Osteoblast (primary cell): ENCODE measurements at regions not wholly inside any gene's neighbourhood (a gene's known extent, or its start where the extent isn't known, plus 50 kb on each side); places are given as distances from the start of the nearest gene placed in this dataset.
A peak's percentile ranks its signal among the peaks of the same experiment; 100 is the strongest.

ENCODE experiments used
- DNase-seq: peaks from one replicate; pipeline ENCODE4 v3.0.0; 2011; ENCODE audit warnings: low spot score, mixed read lengths; ENCODE audit not compliant: insufficient read length; ENCODE audit errors: missing footprints
- H2AFZ ChIP-seq: 2 replicates; pipeline ENCODE4 v1.6.0; 2011; ENCODE audit warnings: mild to moderate bottlenecking, low read length
- H3K27ac ChIP-seq: 2 replicates; pipeline ENCODE4 v1.5.1; 2011; ENCODE audit warnings: mild to moderate bottlenecking, low read depth, low read length, moderate library complexity
- H3K27me3 ChIP-seq: 2 replicates; pipeline ENCODE4 v1.6.0; 2012; ENCODE audit warnings: mild to moderate bottlenecking, control low read depth, inconsistent platforms, low read length, moderate library complexity; ENCODE audit not compliant: insufficient read depth
- H3K36me3 ChIP-seq: 2 replicates; pipeline ENCODE4 v1.5.1; 2011; ENCODE audit warnings: mild to moderate bottlenecking, low read length, control low read depth, moderate library complexity; ENCODE audit not compliant: insufficient read depth
- H3K4me1 ChIP-seq: 2 replicates; pipeline ENCODE4 v1.5.1; 2011; ENCODE audit warnings: mild to moderate bottlenecking, low read length, control low read depth, moderate library complexity; ENCODE audit not compliant: insufficient read depth
- H3K4me2 ChIP-seq: 2 replicates; pipeline ENCODE4 v1.6.0; 2011; ENCODE audit warnings: mild to moderate bottlenecking, low read length; ENCODE audit not compliant: insufficient read depth
- H3K4me3 ChIP-seq: fragments of 200-600 bp; sonication (generic); 3 replicates; pipeline ENCODE4 v1.5.1; 2012; ENCODE audit warnings: mild to moderate bottlenecking, low read length, inconsistent platforms; ENCODE audit not compliant: insufficient read depth
- H3K79me2 ChIP-seq: 2 replicates; pipeline ENCODE4 v1.6.0; 2012; ENCODE audit warnings: mild to moderate bottlenecking, low read length, control low read depth, inconsistent platforms; ENCODE audit not compliant: insufficient read depth
- H3K9me3 ChIP-seq: 2 replicates; pipeline ENCODE4 v1.5.1; 2011; ENCODE audit warnings: low read depth, low read length, control low read depth
- H4K20me1 ChIP-seq: 2 replicates; pipeline ENCODE4 v1.6.0; 2012; ENCODE audit warnings: mild to moderate bottlenecking, low read length, control low read depth; ENCODE audit not compliant: insufficient read depth
- CTCF ChIP-seq: IDR thresholded peaks from 2 replicates; pipeline ENCODE4 v1.5.1; 2011; ENCODE audit warnings: mild to moderate bottlenecking, low read depth, low read length, moderate library complexity; ENCODE audit errors: extremely low read depth

GRCh38 chr18:23311351-23312121 is 141.6 kb upstream of the RIOK3 start:
- H3K4me1 ChIP-seq: peaks cover 37% of the 10 kb centered on the region
- H3K36me3 ChIP-seq: no peaks in the 10 kb centered on the region
- peak overlapping the region; percentile 73 for H3K4me2 ChIP-seq
- H4K20me1 ChIP-seq: no peaks in the 10 kb centered on the region
- peak overlapping the region; percentile 32 for H3K4me3 ChIP-seq
- H2AFZ ChIP-seq: peak overlapping the region; percentile 30
- TF ChIP-seq CTCF: no peak
- no peaks in the 10 kb centered on the region for H3K27me3 ChIP-seq
- H3K27ac ChIP-seq: peak overlapping the region; percentile 97
- no peaks in the 10 kb centered on the region for H3K79me2 ChIP-seq
- H3K9me3 ChIP-seq: no peaks in the 10 kb centered on the region
- peak; percentile 90 for DNase-seq

GRCh38 chr18:23313379-23313778 is 139.7 kb upstream of the RIOK3 start:
- H3K27me3 ChIP-seq: no peaks in the 10 kb centered on the region
- no peak overlapping the region for H3K27ac ChIP-seq
- H4K20me1 ChIP-seq: no peaks in the 10 kb centered on the region
- no peak for TF ChIP-seq CTCF
- H3K4me1 ChIP-seq: peaks cover 41% of the 10 kb centered on the region
- H3K4me3 ChIP-seq: no peak overlapping the region
- no peak for DNase-seq
- H3K79me2 ChIP-seq: no peaks in the 10 kb centered on the region
- H3K36me3 ChIP-seq: no peaks in the 10 kb centered on the region
- no peaks in the 10 kb centered on the region for H3K9me3 ChIP-seq
- no peak overlapping the region for H2AFZ ChIP-seq
- no peak overlapping the region for H3K4me2 ChIP-seq

- Histone ChIP-seq H3K79me2 (no peaks in the 10 kb centered on the region), H4K20me1 (no peaks in the 10 kb centered on the region), H2AFZ (no peak overlapping the region), H3K9me3 (no peaks in the 10 kb centered on the region), H3K4me3 (no peak overlapping the region), H3K27me3 (no peaks in the 10 kb centered on the region), H3K4me1 (peaks cover 44% of the 10 kb centered on the region), H3K4me2 (no peak overlapping the region), H3K36me3 (no peaks in the 10 kb centered on the region), H3K27ac (no peak overlapping the region)
- no peak for TF ChIP-seq CTCF
- DNase-seq: no peak
These were observed 138.4 kb upstream of the RIOK3 start for GRCh38 chr18:23314672-23315071.

DNA sequence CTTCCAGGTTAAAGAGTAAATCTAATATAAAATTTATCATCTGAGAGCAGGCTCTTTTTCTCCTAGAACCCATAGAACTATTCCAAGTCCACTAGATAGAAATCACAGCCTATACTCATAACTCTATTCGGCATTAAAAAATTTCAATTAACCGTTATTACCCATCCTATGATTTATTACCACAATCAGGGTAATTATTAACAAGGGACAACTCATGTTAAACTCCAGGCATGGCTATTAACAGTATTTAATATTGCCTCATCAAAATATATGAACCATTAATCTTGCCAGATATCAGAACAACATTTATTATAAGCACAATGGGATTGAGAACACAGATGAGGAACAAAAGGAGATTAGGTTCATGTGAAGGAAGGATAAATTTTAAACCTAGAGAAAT is 136.8 kb upstream of the RIOK3 start:
- Histone ChIP-seq H3K27ac (no peak overlapping the region), H3K4me2 (no peak overlapping the region), H2AFZ (no peak overlapping the region)

More for the DNA sequence above, 136.8 kb upstream of the RIOK3 start:
- Histone ChIP-seq H3K79me2 (no peaks in the 10 kb centered on the region), H3K9me3 (no peaks in the 10 kb centered on the region), H3K4me3 (no peak overlapping the region), H3K27me3 (no peaks in the 10 kb centered on the region), H3K4me1 (peaks cover 41% of the 10 kb centered on the region), H3K36me3 (no peaks in the 10 kb centered on the region), H4K20me1 (no peaks in the 10 kb centered on the region)
- DNase-seq: no peak
- no peak for TF ChIP-seq CTCF
